ENCODE measurements at regions not wholly inside any gene's neighbourhood (a gene's known extent, or its start where the extent isn't known, plus 50 kb on each side); places are given as distances from the start of the nearest gene placed in this dataset.

DNA sequence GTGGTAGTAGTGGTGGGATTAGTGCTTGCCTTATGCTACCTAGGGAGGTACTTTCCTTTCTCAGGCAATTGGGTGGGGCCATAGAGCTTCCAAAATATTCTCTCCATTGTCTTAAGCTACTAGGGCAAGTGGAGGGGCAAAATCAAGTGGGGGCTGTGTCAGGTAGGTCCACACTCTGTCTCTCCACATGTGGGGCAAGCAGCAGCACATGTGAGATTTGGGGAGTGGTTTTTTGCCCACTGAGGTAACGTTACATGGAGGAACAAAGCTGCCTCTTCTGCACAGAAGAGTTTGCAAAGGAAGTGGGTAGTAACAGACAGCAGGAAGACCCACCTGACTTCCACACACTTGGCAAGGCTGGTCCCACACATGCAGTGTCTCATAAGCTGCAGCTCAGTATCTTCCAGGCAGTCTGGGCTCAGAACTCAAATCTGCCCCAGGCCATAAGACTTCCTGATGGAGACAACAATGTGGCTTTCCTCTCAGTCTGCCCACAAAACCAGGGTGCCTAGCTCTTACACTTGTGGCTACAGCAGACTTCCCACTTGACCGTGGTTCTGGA lies 1581.5 kb upstream of the PCDH20 start:
- no TSS peak for BruUV-seq (replicated peaks)
- ChIA-PET RAD21 (ENCODE audit: low non-redundant PET in 1 of 2, low total read pairs in 2 of 2, uncharacterized antibody in 2 of 2, unreplicated experiment in 2 of 2) (no interaction called here), CTCF (no interaction called here)

More for the DNA sequence above, 1581.5 kb upstream of the PCDH20 start:
- Histone ChIP-seq H3K4me1 (ENCODE audit: control insufficient read depth in 1 of 2, insufficient read depth in 2 of 2, low read length in 2 of 2) (no peaks in the 10 kb centered on the region), H3K36me3 (ENCODE audit: control insufficient read depth in 1 of 2, insufficient read depth in 2 of 2, low read length in 2 of 2) (no peaks in the 10 kb centered on the region), H3K27ac (ENCODE audit: low read depth, low read length) (no peak overlapping the region), H3K79me2 (ENCODE audit: insufficient read depth, low read length) (no peaks in the 10 kb centered on the region), H3K9ac (ENCODE audit: low read length) (no peak overlapping the region), H4K20me1 (ENCODE audit: insufficient read depth) (no peaks in the 10 kb centered on the region), H3K9me3 (ENCODE audit: control insufficient read depth in 1 of 2, insufficient read depth in 1 of 2, low read depth in 1 of 2, low read length in 2 of 2) (no peaks in the 10 kb centered on the region), H2AFZ (ENCODE audit: low read depth, low read length, poor library complexity, severe bottlenecking) (no peak overlapping the region), H3K9me2 (ENCODE audit: insufficient read depth) (no peaks in the 10 kb centered on the region), H3K27me3 (ENCODE audit: insufficient read depth, low read length) (no peaks in the 10 kb centered on the region), H3K4me3 (replicated peaks in 1 of 2; ENCODE audit: low read depth in 1 of 2, low read length in 2 of 2) (no peak overlapping the region), H3K4me2 (ENCODE audit: low read length) (no peak overlapping the region)
- TF ChIP-seq EZH2 (IDR thresholded peaks at IDR 0.05) (no peak), ZBTB33 (IDR thresholded peaks at IDR 0.05; ENCODE audit: extremely low read depth, insufficient replicate concordance, low read length) (no peak), SP1 (IDR thresholded peaks at IDR 0.05; ENCODE audit: low read depth) (no peak), ZNF274 (IDR thresholded peaks at IDR 0.05; ENCODE audit: low read depth, low read length) (no peak), YY1 (IDR thresholded peaks at IDR 0.05; ENCODE audit: extremely low read depth, insufficient replicate concordance, low read depth, low read length) (no peak), POLR2A (IDR thresholded peaks at IDR 0.05; ENCODE audit: borderline replicate concordance, extremely low read depth, insufficient read depth, insufficient read length) (no peak), ELF1 (IDR thresholded peaks at IDR 0.05; ENCODE audit: borderline replicate concordance, low read depth) (no peak), RAD21 (IDR thresholded peaks at IDR 0.05; ENCODE audit: low read depth) (no peak), CEBPB (IDR thresholded peaks at IDR 0.05; ENCODE audit: low read depth) (no peak), SIN3A (IDR thresholded peaks at IDR 0.05; ENCODE audit: low read depth) (no peak), POLR2AphosphoS5 (IDR thresholded peaks at IDR 0.05; ENCODE audit: low read depth, low read length) (no peak), ZFX (IDR thresholded peaks at IDR 0.05) (no peak), EZH2phosphoT487 (IDR thresholded peaks at IDR 0.05; ENCODE audit: borderline replicate concordance) (no peak), CBX3 (IDR thresholded peaks at IDR 0.05; ENCODE audit: low read depth) (no peak), FOSL1 (IDR thresholded peaks at IDR 0.05; ENCODE audit: low read depth) (no peak), TCF7L2 (IDR thresholded peaks at IDR 0.05; ENCODE audit: borderline replicate concordance, extremely low read depth, insufficient read depth, insufficient read length) (no peak), JUND (IDR thresholded peaks at IDR 0.05) (no peak), SRF (IDR thresholded peaks at IDR 0.05; ENCODE audit: low read depth) (no peak)
- TF ChIP-seq, protein P1, sequence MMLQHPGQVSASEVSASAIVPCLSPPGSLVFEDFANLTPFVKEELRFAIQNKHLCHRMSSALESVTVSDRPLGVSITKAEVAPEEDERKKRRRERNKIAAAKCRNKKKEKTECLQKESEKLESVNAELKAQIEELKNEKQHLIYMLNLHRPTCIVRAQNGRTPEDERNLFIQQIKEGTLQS (IDR thresholded peaks at IDR 0.05), result no peak
- TF ChIP-seq, protein P2, sequence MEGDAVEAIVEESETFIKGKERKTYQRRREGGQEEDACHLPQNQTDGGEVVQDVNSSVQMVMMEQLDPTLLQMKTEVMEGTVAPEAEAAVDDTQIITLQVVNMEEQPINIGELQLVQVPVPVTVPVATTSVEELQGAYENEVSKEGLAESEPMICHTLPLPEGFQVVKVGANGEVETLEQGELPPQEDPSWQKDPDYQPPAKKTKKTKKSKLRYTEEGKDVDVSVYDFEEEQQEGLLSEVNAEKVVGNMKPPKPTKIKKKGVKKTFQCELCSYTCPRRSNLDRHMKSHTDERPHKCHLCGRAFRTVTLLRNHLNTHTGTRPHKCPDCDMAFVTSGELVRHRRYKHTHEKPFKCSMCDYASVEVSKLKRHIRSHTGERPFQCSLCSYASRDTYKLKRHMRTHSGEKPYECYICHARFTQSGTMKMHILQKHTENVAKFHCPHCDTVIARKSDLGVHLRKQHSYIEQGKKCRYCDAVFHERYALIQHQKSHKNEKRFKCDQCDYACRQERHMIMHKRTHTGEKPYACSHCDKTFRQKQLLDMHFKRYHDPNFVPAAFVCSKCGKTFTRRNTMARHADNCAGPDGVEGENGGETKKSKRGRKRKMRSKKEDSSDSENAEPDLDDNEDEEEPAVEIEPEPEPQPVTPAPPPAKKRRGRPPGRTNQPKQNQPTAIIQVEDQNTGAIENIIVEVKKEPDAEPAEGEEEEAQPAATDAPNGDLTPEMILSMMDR (IDR thresholded peaks at IDR 0.05 in 2 of 3, conservative IDR thresholded peaks at IDR 0.05 in 1 of 3; ENCODE audit: borderline replicate concordance in 1 of 3, insufficient read depth in 1 of 3, low read depth in 2 of 3, low read length in 2 of 3), result no peak
- intact Hi-C loops (cut with micrococcal nuclease), result no loop called here
- POLR2A ChIA-PET, result no interaction called here
- no peak for ATAC-seq
- DNase-seq (ENCODE audit: low read depth, low spot score), result no peak

Data from HCT116 (cell line).